Endothelial cell of umbilical vein (primary cell): ENCODE measurements at regions not wholly inside any gene's neighbourhood (a gene's known extent, or its start where the extent isn't known, plus 50 kb on each side); places are given as distances from the start of the nearest gene placed in this dataset.

Experiments
- BruUV-seq: library from RNA; stranded (reverse); fragments of 400-500 nt; replicated peaks from 2 replicates; lab custom pipeline; 2021; lab: Mats Ljungman, UMichigan
- CTCF ChIA-PET: fragments of 300-600, 350-600 bp; sonication (Branson Sonifier 250); formaldehyde crosslinking; loops from one replicate; lab custom pipeline; 2021; ENCODE audit warnings: antibody characterized with exemption, inconsistent platforms; lab: Charles Lee
- POLR2A ChIA-PET: fragments of 300-600, 350-600 bp; sonication (Branson Sonifier 250); formaldehyde crosslinking; loops from one replicate; lab custom pipeline; 2021; ENCODE audit warnings: antibody characterized with exemption, inconsistent platforms; lab: Charles Lee
- DNase-seq: peaks from one replicate; pipeline ENCODE4 v3.0.0-alpha.2; 2011; ENCODE audit warnings: low read depth, low spot score
- FAIRE-seq: peaks from 2 replicates; lab custom pipeline; 2011; peaks lifted over from hg19 to GRCh38; lab: Jason Lieb, UNC
- H2AFZ ChIP-seq: 2 replicates; pipeline ENCODE4 v1.6.0; 2012; ENCODE audit warnings: low read depth, low read length, control low read depth, inconsistent platforms
- H3K27ac ChIP-seq: 2 replicates; pipeline ENCODE4 v1.5.1; 2011; ENCODE audit warnings: low read depth, mild to moderate bottlenecking, control low read depth, low read length, moderate library complexity; ENCODE audit not compliant: insufficient read depth
- H3K27me3 ChIP-seq, 2 experiments: 2 replicates each; pipeline versions ENCODE4 v1.6.0 to v1.6.1; 2011; ENCODE audit warnings: low read length in 2 of 2, mixed read lengths in 1 of 2; ENCODE audit not compliant: control insufficient read depth in 2 of 2, insufficient read depth in 2 of 2
- H3K36me3 ChIP-seq, 2 experiments: 2 replicates in 1 of 2; 3 replicates in 1 of 2; pipeline ENCODE4 v1.5.1; 2011; ENCODE audit warnings: low read length in 2 of 2, mild to moderate bottlenecking in 1 of 2, moderate library complexity in 1 of 2; ENCODE audit not compliant: control insufficient read depth in 2 of 2, insufficient read depth in 2 of 2; ENCODE audit errors: extremely low read depth in 1 of 2
- H3K4me1 ChIP-seq: 3 replicates; pipeline ENCODE4 v1.5.1; 2011; ENCODE audit warnings: mild to moderate bottlenecking, low read length; ENCODE audit not compliant: control insufficient read depth, insufficient read depth; ENCODE audit errors: extremely low read depth
- H3K4me2 ChIP-seq: 2 replicates; pipeline ENCODE4 v1.6.1; 2011; ENCODE audit warnings: low read length, control low read depth, mixed read lengths; ENCODE audit not compliant: insufficient read depth
- H3K4me3 ChIP-seq, 3 experiments: fragments of 200-600 bp in 1 of 3; sonication (generic), shearing (Covaris generic) in 1 of 3; replicated peaks in 1 of 3; 2 replicates each; pipeline ENCODE4 v1.5.1; 2011 to 2016; ENCODE audit warnings: control low read depth in 3 of 3, low read length in 3 of 3, mild to moderate bottlenecking in 2 of 3, inconsistent platforms in 1 of 3, low read depth in 1 of 3, moderate library complexity in 1 of 3; ENCODE audit not compliant: insufficient read depth in 1 of 3
- H3K79me2 ChIP-seq: 2 replicates; pipeline ENCODE4 v1.6.0; 2012; ENCODE audit warnings: low read length, inconsistent platforms; ENCODE audit not compliant: control insufficient read depth, insufficient read depth
- H3K9ac ChIP-seq: replicated peaks from 2 replicates; pipeline ENCODE3; 2011; ENCODE audit warnings: low read length, control low read depth; ENCODE audit not compliant: insufficient read depth; ENCODE audit errors: extremely low read depth
- H3K9me1 ChIP-seq: replicated peaks from 3 replicates; pipeline ENCODE4 v1.6.0; 2011; ENCODE audit warnings: mild to moderate bottlenecking, low read length; ENCODE audit not compliant: control insufficient read depth, insufficient read depth; ENCODE audit errors: extremely low read depth
- H3K9me3 ChIP-seq: replicated peaks from 2 replicates; pipeline ENCODE4 v1.5.1; 2012; ENCODE audit warnings: low read length, inconsistent platforms; ENCODE audit not compliant: control insufficient read depth, insufficient read depth
- H4K20me1 ChIP-seq: replicated peaks from 2 replicates; pipeline ENCODE3; 2011; ENCODE audit warnings: mild to moderate bottlenecking, low read length; ENCODE audit not compliant: control insufficient read depth, insufficient read depth; ENCODE audit errors: extremely low read depth
- EZH2 ChIP-seq: IDR thresholded peaks from 2 replicates; pipeline ENCODE4 v1.6.1; 2012; ENCODE audit warnings: borderline replicate concordance, low read depth, mild to moderate bottlenecking, moderate library complexity, low read length, inconsistent platforms; ENCODE audit not compliant: severe bottlenecking
- FOS ChIP-seq: IDR thresholded peaks from 2 replicates; pipeline ENCODE4 v1.6.1; 2011; ENCODE audit warnings: mild to moderate bottlenecking, low read length, moderate library complexity, borderline replicate concordance; ENCODE audit not compliant: insufficient read depth
- GATA2 ChIP-seq: IDR thresholded peaks from 2 replicates; pipeline ENCODE4 v1.7.0; 2011; ENCODE audit warnings: low read depth, mild to moderate bottlenecking, moderate library complexity, mixed read lengths, low read length; ENCODE audit not compliant: insufficient read length, insufficient read depth
- JUN ChIP-seq: IDR thresholded peaks from 2 replicates; pipeline ENCODE4 v1.6.1; 2011; ENCODE audit warnings: borderline replicate concordance, low read depth; ENCODE audit not compliant: insufficient read length, insufficient read depth
- MYC ChIP-seq: IDR thresholded peaks from one replicate; pipeline ENCODE4 v1.6.1; 2011; ENCODE audit warnings: mild to moderate bottlenecking, low read depth, low read length
- POLR2A ChIP-seq: IDR thresholded peaks from 2 replicates; pipeline ENCODE4 v1.6.1; 2012; ENCODE audit warnings: low read depth, mild to moderate bottlenecking, control low read depth, low read length
- POLR2AphosphoS5 ChIP-seq: IDR thresholded peaks from 2 replicates; pipeline ENCODE4 v1.6.1; 2012; ENCODE audit warnings: low read depth, mild to moderate bottlenecking, control low read depth, low read length, moderate library complexity; ENCODE audit not compliant: insufficient read depth
- dilution Hi-C: fragments of 300-500 bp; cut with MboI; formaldehyde crosslinking; loops from one replicate; pipeline ENCODE4 v1.15.0; 2019; ENCODE audit warnings: low sequenced_read_pairs; ENCODE audit not compliant: extremely low pct_ligation_motif_present
- intact Hi-C: fragments of 100-400 bp; cut with micrococcal nuclease; formaldehyde crosslinking; loops from one replicate; pipeline ENCODE4 v1.10.0; 2022
- TF ChIP-seq, protein P1 (sequence below), 2 donors: IDR thresholded peaks; 1 replicate in 1 of 2; 2 replicates in 1 of 2; pipeline ENCODE4 v1.5.1; 2011; ENCODE audit warnings: low read length in 2 of 2, mild to moderate bottlenecking in 2 of 2, moderate library complexity in 2 of 2, control low read depth in 1 of 2, inconsistent platforms in 1 of 2, low read depth in 1 of 2; ENCODE audit not compliant: insufficient read depth in 1 of 2; ENCODE audit errors: extremely low read depth in 1 of 2
- TF ChIP-seq, protein P2 (sequence below): IDR thresholded peaks from 2 replicates; pipeline ENCODE4 v1.6.1; 2011; ENCODE audit not compliant: insufficient read depth, insufficient read length

DNA sequence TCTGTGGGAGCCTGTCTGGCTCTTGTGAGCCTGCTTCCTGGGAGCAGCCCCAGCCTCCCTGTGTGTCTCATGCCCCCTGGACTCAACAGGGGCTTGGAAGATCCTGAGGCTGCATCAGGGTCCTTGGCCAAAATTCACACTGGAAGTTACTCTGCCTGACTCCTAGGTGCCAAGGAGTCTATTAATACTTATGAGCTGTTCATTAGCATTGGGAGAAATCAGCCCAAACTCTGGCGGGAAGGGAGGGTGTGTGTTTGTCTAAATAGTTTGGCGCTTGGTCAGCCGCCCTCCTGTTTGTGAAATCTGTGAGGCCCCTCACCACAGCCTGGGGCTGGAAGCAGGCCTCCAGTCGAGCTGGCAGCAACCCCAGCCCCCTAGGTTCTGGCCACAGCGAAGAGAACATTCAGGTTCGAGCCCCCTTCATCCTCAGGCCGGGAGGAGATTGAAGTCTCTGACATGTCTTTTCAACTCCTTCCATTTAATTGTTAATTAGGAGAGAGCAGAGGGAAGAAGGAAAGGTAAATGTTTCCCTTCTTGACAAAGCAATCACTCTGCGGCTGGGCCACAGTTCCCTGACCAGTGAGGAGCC, 82.1 kb upstream of the F3 start:
- Histone ChIP-seq H2AFZ (no peak overlapping the region), H3K4me3 (no peak overlapping the region), H3K9me1 (no peaks in the 10 kb centered on the region), H3K27ac (no peak overlapping the region), H4K20me1 (no peaks in the 10 kb centered on the region), H3K9ac (no peak overlapping the region), H3K9me3 (no peaks in the 10 kb centered on the region), H3K79me2 (no peaks in the 10 kb centered on the region), H3K36me3 (no peaks in the 10 kb centered on the region), H3K27me3 (peaks cover 1 to 7% of the 10 kb centered on the region in 2 experiments), H3K4me1 (no peaks in the 10 kb centered on the region), H3K4me2 (no peak overlapping the region)
- BruUV-seq = no TSS peak
- DNase-seq (no peak), FAIRE-seq (no peak)
- ChIA-PET POLR2A (no interaction called here), CTCF (no interaction called here)
- dilution Hi-C loops = no loop called here
- intact Hi-C loops = no loop called here
- TF ChIP-seq JUN (no peak), POLR2AphosphoS5 (no peak), EZH2 (no peak), GATA2 (no peak), FOS (no peak), POLR2A (no peak), MYC (no peak)
- TF ChIP-seq, protein P1, sequence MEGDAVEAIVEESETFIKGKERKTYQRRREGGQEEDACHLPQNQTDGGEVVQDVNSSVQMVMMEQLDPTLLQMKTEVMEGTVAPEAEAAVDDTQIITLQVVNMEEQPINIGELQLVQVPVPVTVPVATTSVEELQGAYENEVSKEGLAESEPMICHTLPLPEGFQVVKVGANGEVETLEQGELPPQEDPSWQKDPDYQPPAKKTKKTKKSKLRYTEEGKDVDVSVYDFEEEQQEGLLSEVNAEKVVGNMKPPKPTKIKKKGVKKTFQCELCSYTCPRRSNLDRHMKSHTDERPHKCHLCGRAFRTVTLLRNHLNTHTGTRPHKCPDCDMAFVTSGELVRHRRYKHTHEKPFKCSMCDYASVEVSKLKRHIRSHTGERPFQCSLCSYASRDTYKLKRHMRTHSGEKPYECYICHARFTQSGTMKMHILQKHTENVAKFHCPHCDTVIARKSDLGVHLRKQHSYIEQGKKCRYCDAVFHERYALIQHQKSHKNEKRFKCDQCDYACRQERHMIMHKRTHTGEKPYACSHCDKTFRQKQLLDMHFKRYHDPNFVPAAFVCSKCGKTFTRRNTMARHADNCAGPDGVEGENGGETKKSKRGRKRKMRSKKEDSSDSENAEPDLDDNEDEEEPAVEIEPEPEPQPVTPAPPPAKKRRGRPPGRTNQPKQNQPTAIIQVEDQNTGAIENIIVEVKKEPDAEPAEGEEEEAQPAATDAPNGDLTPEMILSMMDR (IDR thresholded peaks at IDR 0.05; ENCODE audit: extremely low read depth in 1 of 2, insufficient read depth in 1 of 2, low read depth in 1 of 2, low read length in 2 of 2) = no peak
- TF ChIP-seq, protein P2, sequence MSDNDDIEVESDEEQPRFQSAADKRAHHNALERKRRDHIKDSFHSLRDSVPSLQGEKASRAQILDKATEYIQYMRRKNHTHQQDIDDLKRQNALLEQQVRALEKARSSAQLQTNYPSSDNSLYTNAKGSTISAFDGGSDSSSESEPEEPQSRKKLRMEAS = no peak
